SKM-1 treated with dmso at 0.1 percent for 144 hours (cell line): ENCODE measurements at regions not wholly inside any gene's neighbourhood (a gene's known extent, or its start where the extent isn't known, plus 50 kb on each side); places are given as distances from the start of the nearest gene placed in this dataset.
A peak's percentile ranks its signal among the peaks of the same experiment; 100 is the strongest.
"Not testable (repeated sequence)": the region's sequence is repeated elsewhere in the genome, so short reads cannot be mapped to it uniquely, and the experiment has no call there.

Source experiments
- DNase-seq: peaks from one replicate; lab custom pipeline; 2025; ENCODE audit not compliant: unreplicated experiment; lab: John Stamatoyannopoulos, UW

- DNase-seq = no peak
Observed at GRCh38 chr13:90253806-90254205, 1093.7 kb upstream of the MIR17HG start.

GRCh38 chr13:90254437-90254836 is 1093.0 kb upstream of the MIR17HG start:
- DNase-seq = no peak

DNA sequence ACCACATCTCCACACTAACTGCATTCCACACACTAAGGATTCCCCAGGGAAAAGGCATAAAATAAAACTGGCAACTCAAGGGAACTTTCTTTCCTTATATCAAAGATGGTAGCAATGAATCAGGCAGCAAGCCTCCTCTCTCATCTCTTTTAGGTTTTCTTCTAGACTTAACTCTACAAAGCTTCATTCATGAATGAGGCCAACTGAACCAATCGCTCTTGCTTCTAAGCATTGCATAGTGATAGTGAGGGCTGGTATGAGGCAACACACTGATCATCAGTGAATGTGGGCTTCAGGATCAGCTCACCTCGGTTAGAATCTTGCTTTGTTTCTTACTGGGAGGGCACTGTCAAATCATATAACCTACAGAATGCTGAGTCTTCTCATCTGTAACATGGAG is 1090.7 kb upstream of the MIR17HG start:
- no peak for DNase-seq

- no peak for DNase-seq
Observed at GRCh38 chr13:90258129-90258528, 1089.4 kb upstream of the MIR17HG start.

DNA sequence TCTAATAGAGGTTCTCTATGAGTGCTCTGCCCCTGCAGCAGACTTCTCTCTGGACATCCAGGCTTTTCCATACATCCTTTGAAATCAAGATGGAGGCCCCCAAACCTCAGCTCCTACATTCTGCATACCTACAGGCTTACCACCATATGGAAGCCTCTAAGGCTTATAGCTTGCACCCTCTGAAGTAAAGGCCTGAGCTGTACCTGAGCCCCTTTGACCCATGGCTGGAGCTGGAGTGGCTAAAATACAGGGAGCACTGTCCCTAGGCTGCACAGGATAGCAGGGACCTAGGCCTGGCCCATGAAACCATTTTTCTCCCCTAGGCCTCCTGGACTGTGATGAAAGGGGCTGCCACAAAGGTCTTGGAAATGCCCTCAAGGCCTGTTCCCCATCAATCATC is 1086.1 kb upstream of the MIR17HG start:
- DNase-seq = no peak

DNA sequence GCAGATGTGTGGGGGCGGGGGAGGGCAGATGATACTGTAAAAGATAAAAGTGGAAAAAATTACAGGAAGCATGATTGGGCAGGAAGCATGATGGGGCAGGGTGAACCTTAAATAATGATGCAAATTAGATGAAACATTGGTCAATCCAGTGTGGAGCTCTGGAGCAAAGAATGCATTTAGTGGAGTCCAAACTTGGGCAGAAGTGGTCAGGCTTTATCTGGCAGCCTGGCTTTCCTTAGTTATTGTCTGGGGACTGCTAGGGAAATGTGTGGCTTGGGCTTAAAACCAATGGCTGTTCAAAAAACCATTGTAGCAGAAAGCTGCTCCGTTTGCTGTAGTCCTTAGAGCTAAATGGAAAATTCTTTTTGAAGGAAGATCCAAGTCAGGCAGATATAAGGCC is 1077.3 kb upstream of the MIR17HG start:
- DNase-seq = no peak

- no peak for DNase-seq
Observed at GRCh38 chr13:90272356-90272755, 1075.1 kb upstream of the MIR17HG start.

DNA sequence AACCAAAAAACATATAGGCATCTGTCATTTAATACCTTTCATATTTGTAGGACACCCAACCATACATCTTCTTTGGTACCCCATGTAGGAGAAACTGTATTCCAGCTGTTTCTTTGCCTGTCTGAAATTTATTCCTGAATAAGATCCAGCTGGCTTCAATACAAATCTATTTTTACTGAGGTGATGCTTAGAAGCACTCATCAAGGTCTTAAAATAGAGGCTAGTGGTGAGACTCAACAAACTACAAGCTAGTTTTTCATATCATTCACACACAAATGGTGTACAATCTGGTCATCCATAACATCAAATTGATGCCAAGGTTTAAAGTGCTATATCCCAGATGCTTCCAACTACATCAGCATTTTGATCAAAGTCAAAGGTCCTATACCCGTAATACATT is 1071.3 kb upstream of the MIR17HG start:
- no peak for DNase-seq

- DNase-seq = not testable (repeated sequence)
Observed at GRCh38 chr13:90278231-90278630, 1069.3 kb upstream of the MIR17HG start.

- DNase-seq = no peak
Observed at GRCh38 chr13:90281709-90282108, 1065.8 kb upstream of the MIR17HG start.

GRCh38 chr13:90287521-90287920 is 1060.0 kb upstream of the MIR17HG start:
- no peak for DNase-seq

GRCh38 chr13:90293793-90294361 is 1053.6 kb upstream of the MIR17HG start:
- DNase-seq = peak; percentile 18

DNA sequence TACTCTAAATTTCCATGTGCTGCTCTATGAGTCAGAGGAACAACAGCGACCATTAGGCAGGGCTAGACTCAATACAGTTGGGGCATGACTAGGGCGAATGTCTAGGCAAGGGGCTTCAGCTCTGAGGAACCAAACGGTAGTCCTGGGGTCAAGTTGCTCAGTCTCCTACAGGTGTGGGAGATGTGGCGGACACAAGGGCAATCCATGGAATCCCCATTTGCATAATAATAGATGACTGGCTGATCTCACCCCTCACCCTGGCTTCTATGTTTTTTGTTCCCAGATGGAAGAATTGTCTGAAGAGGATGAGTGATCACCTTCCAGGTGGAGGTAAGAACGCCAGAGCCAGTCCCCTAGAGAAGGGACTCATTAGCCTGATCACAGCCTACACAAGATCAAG is 1048.2 kb upstream of the MIR17HG start:
- DNase-seq = no peak

DNA sequence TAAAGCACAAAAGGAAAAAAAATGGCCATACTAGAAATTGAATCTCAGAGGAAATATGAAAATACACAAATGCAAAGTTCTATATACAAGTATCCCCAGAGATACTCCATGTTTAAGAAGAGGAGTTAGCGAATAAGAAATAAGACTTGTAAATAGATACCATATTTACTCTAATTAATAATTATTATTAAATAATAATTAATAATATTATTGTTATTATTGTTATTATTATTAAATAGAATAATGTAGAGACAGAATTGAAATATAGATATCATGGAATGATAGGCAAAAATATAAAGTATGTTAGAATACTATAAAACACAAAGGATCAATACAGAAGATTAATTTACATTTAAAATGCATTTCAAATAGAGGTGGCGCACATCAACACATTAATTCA is 1047.5 kb upstream of the MIR17HG start:
- DNase-seq = no peak

DNA sequence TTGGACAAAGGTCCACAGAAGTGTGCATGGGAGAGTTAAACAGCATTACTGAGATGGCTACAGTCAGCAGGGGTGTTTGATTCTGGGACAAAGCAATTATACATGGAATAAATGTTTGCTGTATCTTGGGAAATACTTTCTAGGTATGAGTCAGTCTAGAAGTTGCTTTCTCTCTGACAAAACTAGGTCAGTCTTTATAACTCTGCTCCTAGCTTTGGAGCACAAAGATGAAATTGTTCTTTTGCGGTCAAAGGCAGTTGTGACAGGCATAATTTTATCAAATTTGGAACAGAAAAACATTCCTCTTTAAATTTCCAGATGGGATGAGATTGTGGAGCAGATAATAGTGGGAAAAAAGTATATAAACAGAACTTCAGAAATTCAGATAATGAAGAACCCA is 1045.4 kb upstream of the MIR17HG start:
- DNase-seq = no peak

DNA sequence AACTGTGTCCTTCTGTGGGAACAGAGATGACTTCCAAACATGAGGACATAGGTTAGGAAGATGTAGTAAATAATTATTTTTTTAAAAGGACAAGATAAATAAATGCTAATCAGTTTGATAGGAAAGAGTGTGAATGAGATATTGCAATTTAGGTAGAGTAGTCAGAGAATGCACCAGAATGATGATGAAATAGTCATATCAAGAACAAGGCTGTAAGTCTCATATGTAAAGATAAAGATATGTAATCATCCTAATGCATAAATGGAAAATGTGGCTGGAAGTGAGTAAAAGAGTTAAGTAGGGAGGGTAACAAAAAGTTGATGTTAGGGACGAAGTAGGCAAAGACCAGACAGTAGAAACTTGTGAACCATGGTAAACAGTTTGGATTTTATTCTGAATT is 1041.7 kb upstream of the MIR17HG start:
- no peak for DNase-seq

DNA sequence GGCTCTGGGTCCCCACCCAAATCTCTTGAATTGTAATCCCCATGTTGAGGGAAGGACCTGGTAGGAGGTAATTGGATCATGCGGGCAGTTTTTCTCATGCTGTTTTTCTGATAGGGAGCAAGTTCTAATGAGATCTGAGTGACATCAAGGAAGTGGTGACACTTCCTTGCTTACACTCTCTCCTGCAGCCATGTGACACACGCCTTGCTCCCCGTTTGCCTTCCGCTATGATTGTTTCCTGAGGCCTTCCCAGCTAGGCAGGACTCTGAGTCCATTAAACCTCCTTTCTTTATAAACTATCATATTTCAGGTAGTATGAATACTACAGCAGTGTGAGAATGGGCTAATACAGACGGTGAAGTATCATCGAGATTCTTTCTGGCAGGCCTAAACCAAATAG is 1040.4 kb upstream of the MIR17HG start:
- DNase-seq = no peak

DNA sequence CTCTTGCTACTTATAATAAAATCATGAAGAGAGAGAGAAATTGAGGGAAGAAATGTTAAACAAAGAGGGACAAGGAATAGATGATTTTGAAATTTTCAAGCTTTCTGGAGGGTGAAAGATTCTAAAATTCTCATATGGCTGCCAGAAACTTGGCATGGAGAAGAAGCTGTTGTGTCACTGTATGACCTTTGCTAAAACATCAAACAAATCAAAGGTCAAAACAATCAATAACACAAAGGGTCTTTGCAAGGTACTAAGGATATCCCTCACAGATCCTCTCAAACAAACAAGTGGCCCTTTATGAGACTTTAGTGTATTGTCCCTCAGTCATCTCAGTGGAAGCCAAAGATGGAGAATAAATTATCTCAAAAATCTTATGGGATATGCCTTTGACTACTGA is 1039.2 kb upstream of the MIR17HG start:
- no peak for DNase-seq

GRCh38 chr13:90311929-90312328 is 1035.6 kb upstream of the MIR17HG start:
- no peak for DNase-seq

DNA sequence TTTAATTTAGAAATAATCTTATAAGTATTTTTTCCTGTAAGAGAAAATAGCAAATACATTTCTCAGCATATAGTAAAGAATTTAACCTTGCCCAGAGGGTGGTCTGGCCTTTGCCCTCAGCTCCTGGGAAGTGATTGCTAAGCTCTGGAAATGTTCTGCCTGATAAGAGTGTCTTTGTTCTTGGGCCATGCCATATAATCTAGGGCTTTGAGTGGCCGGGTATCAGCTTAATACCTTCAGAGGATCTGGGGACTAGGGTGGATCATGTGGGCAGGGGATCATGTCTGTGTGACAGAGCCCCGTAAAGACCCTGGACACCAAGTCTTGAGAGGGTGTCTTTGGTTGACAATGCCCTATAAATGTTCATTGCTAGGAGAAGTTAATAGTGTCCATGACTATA is 1032.4 kb upstream of the MIR17HG start:
- DNase-seq = no peak

GRCh38 chr13:90320664-90321063 is 1026.8 kb upstream of the MIR17HG start:
- no peak for DNase-seq

DNA sequence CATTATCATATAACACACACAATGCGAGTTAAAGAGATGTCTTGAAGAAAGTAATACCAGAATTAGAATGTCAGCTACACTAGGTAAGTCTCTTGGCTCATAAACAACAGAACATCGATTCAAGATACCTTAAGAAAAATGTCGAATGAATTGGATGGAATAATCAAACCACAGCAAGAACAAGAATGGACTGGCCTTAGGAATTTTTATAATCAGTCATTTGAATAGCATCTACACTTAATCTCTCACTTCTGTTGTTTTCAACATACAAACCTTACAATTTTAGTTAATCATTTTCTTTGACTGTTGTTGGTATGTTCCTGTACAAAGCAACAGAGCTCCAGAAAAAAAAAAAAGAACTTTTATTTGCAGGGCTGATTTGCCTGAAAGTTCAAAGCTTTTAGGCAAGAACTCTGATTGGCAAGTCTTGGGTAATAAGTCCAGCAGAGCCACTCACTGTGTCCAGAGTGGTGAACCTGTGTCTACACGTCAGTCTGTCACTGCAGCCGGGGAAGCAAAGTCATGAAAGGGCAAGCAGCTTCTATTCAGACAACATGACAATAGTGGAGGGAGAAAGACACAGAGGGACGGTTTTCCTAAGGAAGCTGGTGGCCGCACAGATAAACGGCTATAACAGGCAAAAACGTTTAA is 1026.1 kb upstream of the MIR17HG start:
- DNase-seq = no peak

DNA sequence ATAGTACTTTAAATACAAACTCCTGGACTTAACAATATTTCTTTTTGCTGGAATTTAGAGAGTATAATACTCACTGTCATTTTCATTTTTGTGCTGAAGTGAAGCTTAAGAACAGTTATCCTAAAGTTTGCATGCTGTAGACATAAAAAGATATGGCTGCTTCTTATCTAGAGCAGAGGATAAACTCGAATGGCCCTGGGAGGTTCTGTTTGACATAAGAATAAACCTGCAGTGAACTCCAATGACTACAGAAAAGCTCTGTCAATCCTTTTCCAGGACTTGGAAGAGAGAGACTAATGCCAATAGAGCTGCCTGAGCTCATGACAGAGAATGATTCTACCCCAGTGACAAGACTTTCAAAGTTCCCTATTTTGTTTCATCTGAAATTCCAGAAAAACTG is 1017.8 kb upstream of the MIR17HG start:
- DNase-seq = no peak
